ENCODE measurements at regions not wholly inside any gene's neighbourhood (a gene's known extent, or its start where the extent isn't known, plus 50 kb on each side); places are given as distances from the start of the nearest gene placed in this dataset.

- DNase-seq (ENCODE audit: low read depth, low spot score) = no peak
- ChIA-PET POLR2A (no interaction called here), CTCF (no interaction called here)
- no peak for TF ChIP-seq CTCF (IDR thresholded peaks at IDR 0.05; ENCODE audit: low read depth, low read length)
- no peak overlapping the region for H3K4me3 ChIP-seq (ENCODE audit: low read depth, low read length)
- no peak overlapping the region for H3K27ac ChIP-seq (ENCODE audit: low read depth, low read length)
- H3K27me3 ChIP-seq (ENCODE audit: control insufficient read depth, insufficient read depth, low read length) = no peaks in the 10 kb centered on the region
- H3K9me3 ChIP-seq (ENCODE audit: control insufficient read depth, insufficient read depth, low read length) = no peaks in the 10 kb centered on the region
Observed at GRCh38 chr18:34050661-34051060, 174.1 kb downstream of the NOL4 start.

GRCh38 chr18:34049511-34049910 is 175.2 kb downstream of the NOL4 start:
- Histone ChIP-seq H3K9me3 (ENCODE audit: control insufficient read depth, insufficient read depth, low read length) (no peaks in the 10 kb centered on the region), H3K4me3 (ENCODE audit: low read depth, low read length) (no peak overlapping the region), H3K27me3 (ENCODE audit: control insufficient read depth, insufficient read depth, low read length) (no peaks in the 10 kb centered on the region), H3K27ac (ENCODE audit: low read depth, low read length) (no peak overlapping the region)
- ChIA-PET POLR2A (no interaction called here), CTCF (no interaction called here)
- no peak for TF ChIP-seq CTCF (IDR thresholded peaks at IDR 0.05; ENCODE audit: low read depth, low read length)
- no peak for DNase-seq (ENCODE audit: low read depth, low spot score)

GRCh38 chr18:34048423-34048822 is 176.3 kb downstream of the NOL4 start:
- Histone ChIP-seq H3K4me3 (ENCODE audit: low read depth, low read length) (no peak overlapping the region), H3K27me3 (ENCODE audit: control insufficient read depth, insufficient read depth, low read length) (no peaks in the 10 kb centered on the region), H3K27ac (ENCODE audit: low read depth, low read length) (no peak overlapping the region), H3K9me3 (ENCODE audit: control insufficient read depth, insufficient read depth, low read length) (no peaks in the 10 kb centered on the region)
- no peak for DNase-seq (ENCODE audit: low read depth, low spot score)
- CTCF ChIA-PET = no interaction called here
- no peak for TF ChIP-seq CTCF (IDR thresholded peaks at IDR 0.05; ENCODE audit: low read depth, low read length)
- POLR2A ChIA-PET = no interaction called here

GRCh38 chr18:34042423-34043146 is 182.1 kb downstream of the NOL4 start:
- POLR2A ChIA-PET = no interaction called here
- Histone ChIP-seq H3K9me3 (ENCODE audit: control insufficient read depth, insufficient read depth, low read length) (no peaks in the 10 kb centered on the region), H3K27ac (ENCODE audit: low read depth, low read length) (no peak overlapping the region), H3K4me3 (ENCODE audit: low read depth, low read length) (no peak overlapping the region), H3K27me3 (ENCODE audit: control insufficient read depth, insufficient read depth, low read length) (no peaks in the 10 kb centered on the region)
- CTCF ChIA-PET = no interaction called here
- DNase-seq (ENCODE audit: low read depth, low spot score) = no peak
- no peak for TF ChIP-seq CTCF (IDR thresholded peaks at IDR 0.05; ENCODE audit: low read depth, low read length)

GRCh38 chr18:34039611-34040010 is 185.1 kb downstream of the NOL4 start:
- no peak overlapping the region for H3K27ac ChIP-seq (ENCODE audit: low read depth, low read length)
- CTCF ChIA-PET = no interaction called here
- no peak overlapping the region for H3K4me3 ChIP-seq (ENCODE audit: low read depth, low read length)
- H3K27me3 ChIP-seq (ENCODE audit: control insufficient read depth, insufficient read depth, low read length) = no peaks in the 10 kb centered on the region
- H3K9me3 ChIP-seq (ENCODE audit: control insufficient read depth, insufficient read depth, low read length) = no peaks in the 10 kb centered on the region
- no peak for TF ChIP-seq CTCF (IDR thresholded peaks at IDR 0.05; ENCODE audit: low read depth, low read length)
- POLR2A ChIA-PET = no interaction called here
- DNase-seq (ENCODE audit: low read depth, low spot score) = no peak

Measured in AG04450 (cell line).